Upper lobe of right lung (tissue), 1 donor: ENCODE measurements at regions not wholly inside any gene's neighbourhood (a gene's known extent, or its start where the extent isn't known, plus 50 kb on each side); places are given as distances from the start of the nearest gene placed in this dataset.

Source experiments
- ATAC-seq: fragments of 200-7000 bp; cut with Tn5 transposase; one replicate; pipeline ENCODE4 v1.9.1; 2020; ENCODE audit warnings: mild to moderate bottlenecking, moderate library complexity
- DNase-seq: peaks from one replicate; pipeline ENCODE4 v3.0.0-alpha.2; 2020
- H3K27ac ChIP-seq: fragments of 200-600 bp; one replicate; pipeline ENCODE4 v1.8.0; 2022
- H3K27me3 ChIP-seq: fragments of 200-600 bp; one replicate; pipeline ENCODE4 v1.8.0; 2022; ENCODE audit warnings: mild to moderate bottlenecking
- H3K36me3 ChIP-seq: fragments of 200-600 bp; one replicate; pipeline ENCODE4 v1.8.0; 2022
- H3K4me1 ChIP-seq: fragments of 200-600 bp; one replicate; pipeline ENCODE4 v1.8.0; 2022
- H3K4me3 ChIP-seq: fragments of 200-600 bp; one replicate; pipeline ENCODE4 v1.8.0; 2022; ENCODE audit warnings: mild to moderate bottlenecking
- H3K9me3 ChIP-seq: fragments of 200-600 bp; one replicate; pipeline ENCODE4 v1.8.0; 2022
- CTCF ChIP-seq: fragments of 200-600 bp; IDR thresholded peaks from one replicate; pipeline ENCODE4 v1.8.0; 2022; ENCODE audit warnings: antibody characterized with exemption
- intact Hi-C: fragments of 100-400 bp; cut with DNase I; formaldehyde crosslinking; loops from one replicate; pipeline ENCODE4 v1.11.0; 2022
- donor health status: DM: no; HTN: yes; CAD: no; lungs with severe emphysema.

- intact Hi-C loops, result no loop called here
- Histone ChIP-seq H3K9me3 (no peaks in the 10 kb centered on the region), H3K4me1 (no peaks in the 10 kb centered on the region), H3K27me3 (peaks cover 3% of the 10 kb centered on the region), H3K27ac (no peak overlapping the region), H3K36me3 (no peaks in the 10 kb centered on the region), H3K4me3 (no peak overlapping the region)
- TF ChIP-seq CTCF, result no peak
- DNase-seq (no peak), ATAC-seq (no peak)
Observed at GRCh38 chr1:241411056-241411775, 54.2 kb upstream of the RGS7 start.

- no peak for ATAC-seq
- Histone ChIP-seq H3K4me1 (no peaks in the 10 kb centered on the region), H3K27me3 (peaks cover 4% of the 10 kb centered on the region), H3K9me3 (no peaks in the 10 kb centered on the region), H3K36me3 (no peaks in the 10 kb centered on the region), H3K4me3 (no peak overlapping the region), H3K27ac (no peak overlapping the region)
- no peak for TF ChIP-seq CTCF
- DNase-seq, result no peak
- intact Hi-C loops, result no loop called here
Observed at GRCh38 chr1:241408170-241408569, 51.2 kb upstream of the RGS7 start.
